ENCODE measurements at regions not wholly inside any gene's neighbourhood (a gene's known extent, or its start where the extent isn't known, plus 50 kb on each side); places are given as distances from the start of the nearest gene placed in this dataset.

GRCh38 chr7:39882148-39882784 lies 67.8 kb upstream of the CDK13 start:
- intact Hi-C loops (cut with micrococcal nuclease): no loop called here
- no peak overlapping the region for H3K4me3 Mint-ChIP-seq
- H3K4me3 ChIP-seq (ENCODE audit: low read length): no peak overlapping the region
- H3K9me3 Mint-ChIP-seq: peaks cover 0 to 29% (median 8%) of the 10 kb centered on the region in 11 donors
- H3K27ac Mint-ChIP-seq: no peak overlapping the region
- POLR2A ChIA-PET: no interaction called here
- H3K36me3 Mint-ChIP-seq: peaks cover 0 to 9% (median 5%) of the 10 kb centered on the region in 5 donors
- no peaks in the 10 kb centered on the region for H3K36me3 ChIP-seq (ENCODE audit: control insufficient read depth in 2 of 3, insufficient read depth in 3 of 3, low read length in 3 of 3)
- H3K4me1 ChIP-seq (ENCODE audit: control insufficient read depth in 2 of 2, insufficient read depth in 2 of 2, low read length in 2 of 2): no peaks in the 10 kb centered on the region
- no peak for ATAC-seq
- H3K27ac ChIP-seq (ENCODE audit: low read depth, low read length): no peak overlapping the region
- peaks cover 0 to 3% (median 0%) of the 10 kb centered on the region in 7 donors for H3K4me1 Mint-ChIP-seq
- CTCF ChIA-PET: no interaction called here
- no peak for DNase-seq
- H3K9me3 ChIP-seq (ENCODE audit: control insufficient read depth in 2 of 3, low read length in 3 of 3): peaks cover 0 to 16% (median 0%) of the 10 kb centered on the region in 3 experiments
- no peaks in the 10 kb centered on the region for H3K27me3 ChIP-seq (ENCODE audit: control insufficient read depth in 2 of 2, insufficient read depth in 2 of 2, low read length in 2 of 2)
- peaks cover 9 to 26% (median 10%) of the 10 kb centered on the region in 5 donors for H3K27me3 Mint-ChIP-seq

GRCh38 chr7:39883812-39884390 lies 66.2 kb upstream of the CDK13 start:
- ChIA-PET CTCF (interaction anchor here (0.5 to 1.6 kb wide), 3 partner anchors 10 to 309 kb away, joined by 3 to 7 read pairs (median 3); no protein-coding TSS in a partner anchor), POLR2A (interaction anchor here (0.7 kb wide), 1 partner anchor 69 kb away, joined by 3 read pairs; no protein-coding TSS in a partner anchor)
- peaks cover 5 to 18% (median 9%) of the 10 kb centered on the region in 5 donors for H3K27me3 Mint-ChIP-seq
- peaks cover 0 to 9% (median 5%) of the 10 kb centered on the region in 5 donors for H3K36me3 Mint-ChIP-seq
- Histone ChIP-seq H3K9me3 (ENCODE audit: control insufficient read depth in 2 of 3, low read length in 3 of 3) (peaks cover 0 to 16% (median 0%) of the 10 kb centered on the region in 3 experiments), H3K4me1 (ENCODE audit: control insufficient read depth in 2 of 2, insufficient read depth in 2 of 2, low read length in 2 of 2) (no peaks in the 10 kb centered on the region), H3K27me3 (ENCODE audit: control insufficient read depth in 2 of 2, insufficient read depth in 2 of 2, low read length in 2 of 2) (no peaks in the 10 kb centered on the region), H3K36me3 (ENCODE audit: control insufficient read depth in 2 of 3, insufficient read depth in 3 of 3, low read length in 3 of 3) (no peaks in the 10 kb centered on the region), H3K4me3 (ENCODE audit: low read length) (no peak overlapping the region), H3K27ac (ENCODE audit: low read depth, low read length) (no peak overlapping the region)
- H3K4me1 Mint-ChIP-seq: peaks cover 0 to 3% (median 0%) of the 10 kb centered on the region in 7 donors
- H3K4me3 Mint-ChIP-seq: no peak overlapping the region
- no peak overlapping the region for H3K27ac Mint-ChIP-seq
- peaks cover 0 to 29% (median 8%) of the 10 kb centered on the region in 11 donors for H3K9me3 Mint-ChIP-seq
- ATAC-seq (no peak), DNase-seq (no peak)
- intact Hi-C loops (cut with micrococcal nuclease): no loop called here

- CTCF ChIA-PET: interaction anchor here (1.2 kb wide), 1 partner anchor 8 kb away, joined by 4 read pairs; no protein-coding TSS in a partner anchor
- no peak overlapping the region for H3K27ac ChIP-seq (ENCODE audit: low read depth, low read length)
- H3K27ac Mint-ChIP-seq: no peak overlapping the region
- POLR2A ChIA-PET: no interaction called here
- H3K4me3 ChIP-seq (ENCODE audit: low read length): no peak overlapping the region
- H3K4me1 Mint-ChIP-seq: peaks cover 0 to 3% (median 0%) of the 10 kb centered on the region in 7 donors
- no peak overlapping the region for H3K4me3 Mint-ChIP-seq
- no peaks in the 10 kb centered on the region for H3K27me3 ChIP-seq (ENCODE audit: control insufficient read depth in 2 of 2, insufficient read depth in 2 of 2, low read length in 2 of 2)
- no peak for ATAC-seq
- intact Hi-C loops (cut with micrococcal nuclease): no loop called here
- no peak for DNase-seq
- no peaks in the 10 kb centered on the region for H3K36me3 ChIP-seq (ENCODE audit: control insufficient read depth in 2 of 3, insufficient read depth in 3 of 3, low read length in 3 of 3)
- H3K36me3 Mint-ChIP-seq: no peaks in the 10 kb centered on the region
- H3K9me3 ChIP-seq (ENCODE audit: control insufficient read depth in 2 of 3, low read length in 3 of 3): no peaks in the 10 kb centered on the region
- H3K9me3 Mint-ChIP-seq: peaks cover 0 to 4% (median 0%) of the 10 kb centered on the region in 11 donors
- peaks cover 0 to 10% (median 4%) of the 10 kb centered on the region in 5 donors for H3K27me3 Mint-ChIP-seq
- no peaks in the 10 kb centered on the region for H3K4me1 ChIP-seq (ENCODE audit: control insufficient read depth in 2 of 2, insufficient read depth in 2 of 2, low read length in 2 of 2)
Observed at GRCh38 chr7:39888171-39888853, 61.7 kb upstream of the CDK13 start.

GRCh38 chr7:39890411-39890810 lies 59.6 kb upstream of the CDK13 start:
- H3K4me3 ChIP-seq (ENCODE audit: low read length): no peak overlapping the region
- no peak overlapping the region for H3K27ac ChIP-seq (ENCODE audit: low read depth, low read length)
- intact Hi-C loops (cut with micrococcal nuclease): no loop called here
- DNase-seq (no peak), ATAC-seq (no peak)
- H3K36me3 ChIP-seq (ENCODE audit: control insufficient read depth in 2 of 3, insufficient read depth in 3 of 3, low read length in 3 of 3): no peaks in the 10 kb centered on the region
- CTCF ChIA-PET: interaction anchor here (1.0 kb wide), 1 partner anchor 162 kb away, joined by 4 read pairs; no protein-coding TSS in a partner anchor
- Mint-ChIP-seq H3K9me3 (no peaks in the 10 kb centered on the region), H3K36me3 (no peaks in the 10 kb centered on the region), H3K27ac (no peak overlapping the region), H3K4me3 (no peak overlapping the region), H3K4me1 (no peaks in the 10 kb centered on the region), H3K27me3 (peaks cover 0 to 10% (median 4%) of the 10 kb centered on the region in 5 donors)
- H3K9me3 ChIP-seq (ENCODE audit: control insufficient read depth in 2 of 3, low read length in 3 of 3): no peaks in the 10 kb centered on the region
- no peaks in the 10 kb centered on the region for H3K27me3 ChIP-seq (ENCODE audit: control insufficient read depth in 2 of 2, insufficient read depth in 2 of 2, low read length in 2 of 2)
- POLR2A ChIA-PET: no interaction called here
- H3K4me1 ChIP-seq (ENCODE audit: control insufficient read depth in 2 of 2, insufficient read depth in 2 of 2, low read length in 2 of 2): no peaks in the 10 kb centered on the region

GRCh38 chr7:39891894-39892293 lies 58.2 kb upstream of the CDK13 start:
- no peak overlapping the region for H3K27ac ChIP-seq (ENCODE audit: low read depth, low read length)
- ATAC-seq (no peak), DNase-seq (no peak)
- Mint-ChIP-seq H3K4me1 (peaks cover 0 to 3% (median 0%) of the 10 kb centered on the region in 7 donors), H3K27ac (no peak overlapping the region), H3K4me3 (no peak overlapping the region), H3K36me3 (no peaks in the 10 kb centered on the region), H3K27me3 (peaks cover 0 to 10% (median 4%) of the 10 kb centered on the region in 5 donors), H3K9me3 (no peaks in the 10 kb centered on the region)
- no peaks in the 10 kb centered on the region for H3K4me1 ChIP-seq (ENCODE audit: control insufficient read depth in 2 of 2, insufficient read depth in 2 of 2, low read length in 2 of 2)
- intact Hi-C loops (cut with micrococcal nuclease): no loop called here
- no peaks in the 10 kb centered on the region for H3K36me3 ChIP-seq (ENCODE audit: control insufficient read depth in 2 of 3, insufficient read depth in 3 of 3, low read length in 3 of 3)
- ChIA-PET POLR2A (interaction anchor here (0.7 kb wide), 1 partner anchor 403 kb away, joined by 3 read pairs; no protein-coding TSS in a partner anchor), CTCF (interaction anchor here (10.5 kb wide), 1 partner anchor 160 kb away, joined by 157 read pairs; no protein-coding TSS in a partner anchor)
- H3K27me3 ChIP-seq (ENCODE audit: control insufficient read depth in 2 of 2, insufficient read depth in 2 of 2, low read length in 2 of 2): no peaks in the 10 kb centered on the region
- no peak overlapping the region for H3K4me3 ChIP-seq (ENCODE audit: low read length)
- no peaks in the 10 kb centered on the region for H3K9me3 ChIP-seq (ENCODE audit: control insufficient read depth in 2 of 3, low read length in 3 of 3)

GRCh38 chr7:39892361-39892760 lies 57.7 kb upstream of the CDK13 start:
- Mint-ChIP-seq H3K4me1 (peaks cover 0 to 3% (median 0%) of the 10 kb centered on the region in 7 donors), H3K4me3 (no peak overlapping the region), H3K9me3 (no peaks in the 10 kb centered on the region), H3K36me3 (no peaks in the 10 kb centered on the region), H3K27ac (no peak overlapping the region), H3K27me3 (peaks cover 0 to 10% (median 4%) of the 10 kb centered on the region in 5 donors)
- ATAC-seq (no peak), DNase-seq (no peak)
- no peak overlapping the region for H3K4me3 ChIP-seq (ENCODE audit: low read length)
- H3K36me3 ChIP-seq (ENCODE audit: control insufficient read depth in 2 of 3, insufficient read depth in 3 of 3, low read length in 3 of 3): no peaks in the 10 kb centered on the region
- no peaks in the 10 kb centered on the region for H3K4me1 ChIP-seq (ENCODE audit: control insufficient read depth in 2 of 2, insufficient read depth in 2 of 2, low read length in 2 of 2)
- H3K27ac ChIP-seq (ENCODE audit: low read depth, low read length): no peak overlapping the region
- no peaks in the 10 kb centered on the region for H3K27me3 ChIP-seq (ENCODE audit: control insufficient read depth in 2 of 2, insufficient read depth in 2 of 2, low read length in 2 of 2)
- intact Hi-C loops (cut with micrococcal nuclease): no loop called here
- no peaks in the 10 kb centered on the region for H3K9me3 ChIP-seq (ENCODE audit: control insufficient read depth in 2 of 3, low read length in 3 of 3)
- CTCF ChIA-PET: interaction anchor here (10.5 kb wide), 1 partner anchor 159 kb away, joined by 157 read pairs; no protein-coding TSS in a partner anchor
- POLR2A ChIA-PET: no interaction called here
